IMR-90 (cell line): ENCODE measurements at regions not wholly inside any gene's neighbourhood (a gene's known extent, or its start where the extent isn't known, plus 50 kb on each side); places are given as distances from the start of the nearest gene placed in this dataset.

Experiments
- ATAC-seq: fragments of 200-7000 bp; cut with Tn5 transposase; 2 replicates; pipeline ENCODE4 v1.9.1; 2020; ENCODE audit warnings: low read depth, mild to moderate bottlenecking, moderate library complexity
- BruUV-seq: library from RNA; stranded (reverse); fragments of 400-500 nt; replicated peaks from 2 replicates; lab custom pipeline; 2021; lab: Mats Ljungman, UMichigan
- CTCF ChIA-PET: fragments of 300-600 bp; formaldehyde crosslinking; extraction: SDS; loops from one replicate; lab custom pipeline; 2021; ENCODE audit warnings: antibody characterized with exemption; lab: Yijun Ruan, JAX
- POLR2A ChIA-PET: fragments of 300-600 bp; sonication (Branson Sonifier 250); formaldehyde crosslinking; loops from one replicate; lab custom pipeline; 2022; ENCODE audit warnings: antibody characterized with exemption; ENCODE audit not compliant: unreplicated experiment; lab: Charles Lee
- DNase-seq: peaks from one replicate; pipeline ENCODE4 v3.0.0; 2013
- H2AFZ ChIP-seq: replicated peaks from 2 replicates; pipeline ENCODE3; 2013; ENCODE audit warnings: low read length, mild to moderate bottlenecking; ENCODE audit not compliant: poor library complexity
- H2AK5ac ChIP-seq: 2 replicates; pipeline ENCODE4 v1.6.1; 2013; ENCODE audit warnings: low read depth, low read length, inconsistent platforms
- H2AK9ac ChIP-seq: replicated peaks from 2 replicates; pipeline ENCODE3; 2013; ENCODE audit warnings: mild to moderate bottlenecking, low read depth, low read length, moderate library complexity; ENCODE audit not compliant: poor library complexity
- H2BK120ac ChIP-seq: 2 replicates; pipeline ENCODE4 v1.6.1; 2013; ENCODE audit warnings: low read depth, low read length, inconsistent platforms
- H2BK15ac ChIP-seq: 3 replicates; pipeline ENCODE4 v1.6.1; 2013; ENCODE audit warnings: low read depth, low read length, inconsistent platforms
- H2BK20ac ChIP-seq: 2 replicates; pipeline ENCODE4 v1.6.1; 2013; ENCODE audit warnings: low read depth, mild to moderate bottlenecking, inconsistent platforms, low read length, moderate library complexity
- H2BK5ac ChIP-seq: 2 replicates; pipeline ENCODE4 v1.6.1; 2013; ENCODE audit warnings: mild to moderate bottlenecking, low read depth, low read length, inconsistent platforms; ENCODE audit not compliant: poor library complexity, severe bottlenecking
- H3K14ac ChIP-seq: replicated peaks from 2 replicates; pipeline ENCODE4 v1.6.1; 2013; ENCODE audit warnings: low read depth, low read length, inconsistent platforms
- H3K18ac ChIP-seq: 2 replicates; pipeline ENCODE4 v1.6.1; 2013; ENCODE audit warnings: low read depth, low read length, control low read depth
- H3K23ac ChIP-seq: 2 replicates; pipeline ENCODE4 v1.6.1; 2013; ENCODE audit warnings: low read depth, low read length, inconsistent platforms
- H3K27ac ChIP-seq: 2 replicates; pipeline ENCODE4 v1.5.1; 2013; ENCODE audit warnings: mild to moderate bottlenecking, control low read depth, low read length; ENCODE audit not compliant: insufficient read depth
- H3K27me3 ChIP-seq: 2 replicates; pipeline ENCODE4 v1.6.1; 2013; ENCODE audit warnings: low read length; ENCODE audit not compliant: control insufficient read depth, insufficient read depth
- H3K36me3 ChIP-seq: 2 replicates; pipeline ENCODE4 v1.6.1; 2013; ENCODE audit warnings: low read length, mixed read lengths; ENCODE audit not compliant: control insufficient read depth, insufficient read depth
- H3K4ac ChIP-seq: 2 replicates; pipeline ENCODE4 v1.6.1; 2013; ENCODE audit warnings: low read depth, low read length, inconsistent platforms
- H3K4me1 ChIP-seq: 2 replicates; pipeline ENCODE4 v1.6.1; 2013; ENCODE audit warnings: low read length, mixed read lengths; ENCODE audit not compliant: control insufficient read depth, insufficient read depth
- H3K4me2 ChIP-seq: 2 replicates; pipeline ENCODE4 v1.6.1; 2013; ENCODE audit warnings: low read depth, mild to moderate bottlenecking, control low read depth, low read length, moderate library complexity
- H3K4me3 ChIP-seq: 2 replicates; pipeline ENCODE4 v1.5.1; 2013; ENCODE audit warnings: low read depth, mild to moderate bottlenecking, control low read depth, low read length, moderate library complexity; ENCODE audit not compliant: insufficient read depth
- H3K56ac ChIP-seq: 2 replicates; pipeline ENCODE4 v1.6.1; 2013; ENCODE audit warnings: low read length, inconsistent platforms; ENCODE audit not compliant: insufficient read depth; ENCODE audit errors: extremely low read depth
- H3K79me1 ChIP-seq, 2 experiments: 2 replicates each; pipeline ENCODE4 v1.6.1; 2013; ENCODE audit warnings: low read length in 2 of 2, inconsistent platforms in 1 of 2, low read depth in 1 of 2
- H3K9ac ChIP-seq: 2 replicates; pipeline ENCODE4 v1.6.1; 2013; ENCODE audit warnings: low read depth, low read length, control low read depth
- H3K9me1 ChIP-seq: 2 replicates; pipeline ENCODE4 v1.6.1; 2013; ENCODE audit warnings: low read length, inconsistent platforms; ENCODE audit not compliant: insufficient read depth
- H3K9me3 ChIP-seq: 2 replicates; pipeline ENCODE4 v1.6.1; 2013; ENCODE audit warnings: low read length; ENCODE audit not compliant: control insufficient read depth, insufficient read depth
- H4K20me1 ChIP-seq: 2 replicates; pipeline ENCODE4 v1.6.1; 2013; ENCODE audit warnings: low read length, inconsistent platforms; ENCODE audit not compliant: insufficient read depth
- H4K5ac ChIP-seq: 2 replicates; pipeline ENCODE4 v1.6.1; 2013; ENCODE audit warnings: mild to moderate bottlenecking, low read depth, low read length, control low read depth
- H4K8ac ChIP-seq, 2 experiments: 2 replicates each; pipeline ENCODE4 v1.6.1; 2013; ENCODE audit warnings: low read depth in 2 of 2, low read length in 2 of 2, control low read depth in 1 of 2, inconsistent platforms in 1 of 2
- H4K91ac ChIP-seq: 2 replicates; pipeline ENCODE4 v1.6.1; 2013; ENCODE audit warnings: low read depth, low read length, inconsistent platforms; ENCODE audit not compliant: insufficient read depth
- BHLHE40 ChIP-seq: fragments of 150-350 bp; IDR thresholded peaks from 2 replicates; pipeline ENCODE4 v1.6.1; 2016; ENCODE audit warnings: mild to moderate bottlenecking, low read depth, low read length
- CEBPB ChIP-seq: IDR thresholded peaks from 2 replicates; pipeline ENCODE4 v1.6.1; 2012; ENCODE audit warnings: low read depth, low read length, improper control_type of control experiment
- CHD1 ChIP-seq: IDR thresholded peaks from 2 replicates; pipeline ENCODE4 v1.6.1; 2012; ENCODE audit warnings: low read depth, low read length, improper control_type of control experiment
- ELK1 ChIP-seq: fragments of 150-350 bp; IDR thresholded peaks from 2 replicates; pipeline ENCODE4 v1.6.1; 2016; ENCODE audit warnings: low read depth, mild to moderate bottlenecking, low read length, moderate library complexity, borderline replicate concordance
- FOS ChIP-seq: fragments of 150-350 bp; IDR thresholded peaks from 2 replicates; pipeline ENCODE4 v1.6.1; 2016; ENCODE audit warnings: low read depth, low read length
- MAFK ChIP-seq: IDR thresholded peaks from 2 replicates; pipeline ENCODE4 v1.6.1; 2012; ENCODE audit warnings: low read depth, low read length, improper control_type of control experiment
- MAZ ChIP-seq: IDR thresholded peaks from 2 replicates; pipeline ENCODE4 v1.6.1; 2012; ENCODE audit warnings: low read depth, mild to moderate bottlenecking, low read length, improper control_type of control experiment, moderate library complexity, borderline replicate concordance
- MXI1 ChIP-seq: IDR thresholded peaks from 2 replicates; pipeline ENCODE4 v1.6.1; 2012; ENCODE audit warnings: low read depth, mild to moderate bottlenecking, low read length, moderate library complexity, borderline replicate concordance
- NFE2L2 ChIP-seq: fragments of 150-350 bp; IDR thresholded peaks from 2 replicates; pipeline ENCODE4 v1.6.1; 2016; ENCODE audit warnings: low read depth, mild to moderate bottlenecking, low read length
- POLR2A ChIP-seq: IDR thresholded peaks from 2 replicates; pipeline ENCODE4 v1.6.1; 2012; ENCODE audit warnings: mild to moderate bottlenecking, low read depth, low read length
- RAD21 ChIP-seq: IDR thresholded peaks from 2 replicates; pipeline ENCODE4 v1.6.1; 2012; ENCODE audit warnings: low read length, improper control_type of control experiment
- RCOR1 ChIP-seq: IDR thresholded peaks from 2 replicates; pipeline ENCODE4 v1.6.1; 2012; ENCODE audit warnings: mild to moderate bottlenecking, low read length, improper control_type of control experiment; ENCODE audit not compliant: insufficient replicate concordance
- RFX5 ChIP-seq: IDR thresholded peaks from 2 replicates; pipeline ENCODE4 v1.8.0; 2012; ENCODE audit warnings: low read depth, mild to moderate bottlenecking, low read length, moderate library complexity
- SMC3 ChIP-seq: fragments of 150-350 bp; IDR thresholded peaks from 2 replicates; pipeline ENCODE4 v1.6.1; 2016; ENCODE audit warnings: low read depth, mild to moderate bottlenecking, antibody characterized with exemption, low read length, moderate library complexity
- USF2 ChIP-seq: fragments of 150-350 bp; IDR thresholded peaks from 2 replicates; pipeline ENCODE4 v1.6.1; 2017; ENCODE audit warnings: mild to moderate bottlenecking, antibody characterized with exemption, low read length, low read depth
- WGBS, 2 experiments: methylation state at CpG; one replicate each; pipeline versions ENCODE4 v1.1.5 to v1.1.7; 2013; ENCODE audit warnings: missing lambda C conversion rate in 2 of 2; ENCODE audit not compliant: insufficient read length in 1 of 2; ENCODE audit errors: extremely low coverage in 2 of 2; 5-methylcytosine and 5-hydroxymethylcytosine counted together
- dilution Hi-C: fragments of 300-500 bp; cut with HindIII; formaldehyde crosslinking; loops from one replicate; pipeline ENCODE4 v1.14.3; 2018; ENCODE audit warnings: low sequenced_read_pairs; ENCODE audit not compliant: unreplicated experiment
- in situ Hi-C: fragments of 300-500 bp; cut with MboI; formaldehyde crosslinking; loops from 3 replicates; pipeline ENCODE4 v1.14.3; 2019; ENCODE audit warnings: low sequenced_read_pairs, inconsistent platforms, mixed read lengths
- intact Hi-C: fragments of 100-400 bp; cut with micrococcal nuclease; formaldehyde crosslinking; loops from 2 replicates; pipeline ENCODE4 v1.10.0; 2022
- TF ChIP-seq, protein P1 (sequence below): conservative IDR thresholded peaks from 2 replicates; pipeline ENCODE4 v1.5.1; 2012; ENCODE audit warnings: mild to moderate bottlenecking, low read depth, low read length, improper control_type of control experiment

DNA sequence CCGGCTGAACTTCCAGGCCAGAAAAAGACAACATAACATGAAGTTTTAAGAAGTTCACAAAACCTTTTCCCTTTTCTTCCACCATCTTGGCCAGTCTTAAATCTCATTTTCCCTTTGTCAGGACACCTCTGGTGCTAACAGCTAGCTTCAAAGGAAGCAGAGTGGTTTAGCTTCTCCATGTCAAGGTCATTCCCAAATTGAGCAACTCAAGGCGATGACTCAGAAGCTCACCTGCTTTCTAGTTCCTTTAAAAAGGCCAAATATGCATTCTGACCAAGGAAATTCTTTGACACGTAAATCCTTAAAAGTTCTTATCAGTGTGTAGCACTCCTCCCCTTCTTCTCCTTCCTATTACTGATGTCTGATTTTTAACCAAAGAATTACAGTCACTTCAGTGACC lies 69.6 kb upstream of the VGLL2 start:
- no TSS peak for BruUV-seq
- Histone ChIP-seq H3K36me3 (no peaks in the 10 kb centered on the region), H3K23ac (no peak overlapping the region), H4K91ac (no peak overlapping the region), H2AK9ac (no peak overlapping the region), H3K4me2 (no peak overlapping the region), H3K9me1 (no peaks in the 10 kb centered on the region), H2AK5ac (no peak overlapping the region), H3K9me3 (no peaks in the 10 kb centered on the region), H3K27ac (no peak overlapping the region), H3K4ac (no peak overlapping the region), H2AFZ (no peak overlapping the region), H3K4me1 (no peaks in the 10 kb centered on the region), H2BK20ac (no peak overlapping the region), H2BK5ac (no peak overlapping the region), H2BK15ac (no peak overlapping the region), H3K14ac (no peak overlapping the region), H3K79me1 (no peaks in the 10 kb centered on the region), H4K20me1 (no peaks in the 10 kb centered on the region), H3K27me3 (no peaks in the 10 kb centered on the region), H3K9ac (no peak overlapping the region), H3K18ac (no peak overlapping the region), H4K5ac (no peak overlapping the region), H3K4me3 (no peak overlapping the region), H3K56ac (no peak overlapping the region), H4K8ac (no peak overlapping the region), H2BK120ac (no peak overlapping the region)
- TF ChIP-seq RAD21 (no peak), RCOR1 (no peak), BHLHE40 (no peak), ELK1 (no peak), CHD1 (no peak), SMC3 (no peak), RFX5 (no peak), MXI1 (no peak), POLR2A (no peak), CEBPB (no peak), MAFK (no peak), FOS (no peak), USF2 (no peak), MAZ (no peak), NFE2L2 (no peak)
- TF ChIP-seq, protein P1, sequence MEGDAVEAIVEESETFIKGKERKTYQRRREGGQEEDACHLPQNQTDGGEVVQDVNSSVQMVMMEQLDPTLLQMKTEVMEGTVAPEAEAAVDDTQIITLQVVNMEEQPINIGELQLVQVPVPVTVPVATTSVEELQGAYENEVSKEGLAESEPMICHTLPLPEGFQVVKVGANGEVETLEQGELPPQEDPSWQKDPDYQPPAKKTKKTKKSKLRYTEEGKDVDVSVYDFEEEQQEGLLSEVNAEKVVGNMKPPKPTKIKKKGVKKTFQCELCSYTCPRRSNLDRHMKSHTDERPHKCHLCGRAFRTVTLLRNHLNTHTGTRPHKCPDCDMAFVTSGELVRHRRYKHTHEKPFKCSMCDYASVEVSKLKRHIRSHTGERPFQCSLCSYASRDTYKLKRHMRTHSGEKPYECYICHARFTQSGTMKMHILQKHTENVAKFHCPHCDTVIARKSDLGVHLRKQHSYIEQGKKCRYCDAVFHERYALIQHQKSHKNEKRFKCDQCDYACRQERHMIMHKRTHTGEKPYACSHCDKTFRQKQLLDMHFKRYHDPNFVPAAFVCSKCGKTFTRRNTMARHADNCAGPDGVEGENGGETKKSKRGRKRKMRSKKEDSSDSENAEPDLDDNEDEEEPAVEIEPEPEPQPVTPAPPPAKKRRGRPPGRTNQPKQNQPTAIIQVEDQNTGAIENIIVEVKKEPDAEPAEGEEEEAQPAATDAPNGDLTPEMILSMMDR = no peak
- intact Hi-C loops = no loop called here
- DNase-seq = no peak
- no peak for ATAC-seq
- POLR2A ChIA-PET = no interaction called here
- in situ Hi-C loops = no loop called here
- dilution Hi-C loops = no loop called here
- no CpG with 5 or more reads among the region's 3 CpGs for WGBS, 2 experiments
- CTCF ChIA-PET = interaction anchor here (0.6 kb wide), 1 partner anchor 221 kb away, joined by 3 read pairs; no protein-coding TSS in a partner anchor
